ENCODE measurements at regions not wholly inside any gene's neighbourhood (a gene's known extent, or its start where the extent isn't known, plus 50 kb on each side); places are given as distances from the start of the nearest gene placed in this dataset.

DNA sequence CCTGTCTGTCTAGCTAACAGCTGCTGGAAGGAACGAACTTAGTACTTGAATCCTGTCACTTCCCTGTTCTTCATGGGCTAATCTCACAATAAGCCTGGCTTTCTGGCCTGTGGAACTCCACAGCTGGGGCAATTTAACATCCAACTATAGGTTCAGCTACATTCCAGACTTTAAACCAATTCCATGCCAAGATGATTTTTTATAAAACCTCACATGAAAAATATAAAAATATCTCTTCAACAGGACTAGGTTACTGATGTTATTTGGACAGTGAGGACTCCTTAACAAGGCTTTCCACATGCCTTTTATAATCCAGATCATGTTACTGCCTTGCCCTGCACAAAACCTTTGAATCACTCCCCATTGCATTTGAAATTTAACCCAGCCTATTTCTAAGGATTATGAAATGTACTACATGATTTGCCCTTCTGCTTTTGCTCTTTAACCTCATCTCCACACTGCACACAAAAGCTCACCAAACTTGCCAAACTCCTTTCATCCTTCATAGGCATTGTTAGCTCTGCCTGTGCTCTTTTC, 863.2 kb upstream of the CHAC2 start:
- no peaks in the 10 kb centered on the region for H3K27me3 Mint-ChIP-seq

DNA sequence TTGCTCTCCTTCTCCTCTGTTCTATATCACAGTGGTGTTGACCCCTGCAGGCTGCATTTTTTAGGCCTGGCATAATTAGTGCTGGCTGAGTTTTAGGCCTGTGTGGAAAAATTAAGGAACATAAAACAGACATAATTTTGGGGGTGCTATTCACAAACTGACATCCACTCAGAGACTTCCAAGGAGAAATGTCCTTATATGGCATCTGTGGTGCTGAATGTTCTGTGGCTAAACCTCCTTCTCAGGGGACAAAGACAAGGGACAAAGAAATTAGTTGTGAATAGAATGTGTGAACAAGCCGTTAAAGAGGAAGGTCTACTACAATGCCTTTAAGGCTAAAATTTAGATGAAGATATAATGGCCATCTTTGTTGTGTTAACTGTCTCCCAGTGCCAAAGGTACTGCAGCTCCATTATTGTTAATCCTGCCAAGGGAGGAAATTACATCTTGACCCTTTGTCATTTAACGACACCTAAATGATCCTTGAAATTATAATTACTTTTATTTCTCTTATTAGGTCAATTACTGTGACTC, 870.0 kb upstream of the CHAC2 start:
- H3K27me3 Mint-ChIP-seq: no peaks in the 10 kb centered on the region

More for the DNA sequence above, 863.2 kb upstream of the CHAC2 start:
- ATAC-seq (no peak), DNase-seq (no peak)
- Mint-ChIP-seq H3K4me3 (no peak overlapping the region), H3K4me1 (no peaks in the 10 kb centered on the region), H3K27ac (no peak overlapping the region), H3K9me3 (peaks cover 0 to 40% (median 13%) of the 10 kb centered on the region in 9 donors), H3K36me3 (peaks cover 0 to 3% (median 0%) of the 10 kb centered on the region in 3 donors)
- POLR2A ChIA-PET: no interaction called here

DNA sequence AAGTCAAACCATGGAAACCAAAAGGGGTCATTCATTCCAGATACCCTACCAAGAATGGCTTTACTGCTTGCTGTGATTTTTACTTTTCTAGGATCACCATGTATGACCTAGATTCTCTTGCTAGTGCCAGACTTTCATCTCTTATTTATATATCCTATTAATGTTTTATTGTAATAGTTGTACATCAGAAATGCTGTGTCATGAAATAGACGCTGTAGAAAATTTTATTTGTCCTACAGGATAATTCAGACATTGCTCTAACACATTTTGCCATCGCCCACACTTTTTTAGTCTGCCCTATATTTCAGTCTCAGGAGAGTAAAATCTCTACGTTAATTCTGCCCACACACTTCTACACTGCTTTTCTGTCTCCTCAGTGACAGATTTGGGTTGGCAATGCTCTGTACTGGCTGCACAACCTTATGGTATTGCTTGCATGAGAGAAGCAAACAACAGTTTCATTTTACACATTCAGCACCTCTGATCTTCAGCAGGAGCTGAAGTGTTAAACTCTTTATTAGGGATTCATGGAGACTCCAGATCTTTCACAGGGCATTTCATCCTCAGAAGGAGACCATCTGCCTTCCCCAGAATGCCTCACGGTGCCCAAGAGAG, 871.8 kb upstream of the CHAC2 start:
- peaks cover 9 to 46% (median 15%) of the 10 kb centered on the region in 9 donors for H3K9me3 Mint-ChIP-seq
- H3K4me1 Mint-ChIP-seq: no peaks in the 10 kb centered on the region
- H3K27me3 Mint-ChIP-seq: no peaks in the 10 kb centered on the region
- no peak overlapping the region for H3K4me3 Mint-ChIP-seq
- DNase-seq: no peak
- POLR2A ChIA-PET: no interaction called here
- no peak overlapping the region for H3K27ac Mint-ChIP-seq
- peaks cover 0 to 4% (median 0%) of the 10 kb centered on the region in 3 donors for H3K36me3 Mint-ChIP-seq
- no peak for ATAC-seq

More for the DNA sequence above, 870.0 kb upstream of the CHAC2 start:
- POLR2A ChIA-PET: no interaction called here
- H3K9me3 Mint-ChIP-seq: peaks cover 0 to 50% (median 20%) of the 10 kb centered on the region in 9 donors
- no peaks in the 10 kb centered on the region for H3K4me1 Mint-ChIP-seq
- peaks cover 0 to 4% (median 0%) of the 10 kb centered on the region in 3 donors for H3K36me3 Mint-ChIP-seq
- no peak overlapping the region for H3K27ac Mint-ChIP-seq
- no peak overlapping the region for H3K4me3 Mint-ChIP-seq
- DNase-seq (no peak), ATAC-seq (no peak)

DNA sequence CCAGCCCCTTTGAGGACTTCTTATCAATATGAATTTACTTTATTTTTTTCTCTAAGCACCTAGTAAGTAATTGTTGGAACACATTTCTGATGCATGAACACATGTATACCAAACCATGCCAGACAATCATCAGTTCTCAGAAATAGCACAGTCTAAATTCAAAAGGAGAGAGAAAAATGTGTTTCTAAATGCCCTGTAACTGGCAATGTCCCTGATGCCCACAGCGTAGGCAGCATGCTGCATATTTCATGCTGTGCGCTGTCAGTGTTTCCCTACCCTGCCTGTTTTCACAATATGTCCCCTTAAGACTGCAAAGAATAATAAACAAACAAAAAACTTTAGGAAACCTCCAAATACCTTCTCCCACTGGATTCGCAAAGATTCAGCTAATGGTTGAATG, 881.0 kb upstream of the CHAC2 start:
- Mint-ChIP-seq H3K4me1 (no peaks in the 10 kb centered on the region), H3K4me3 (no peak overlapping the region), H3K9me3 (peaks cover 0 to 21% (median 4%) of the 10 kb centered on the region in 9 donors), H3K27ac (no peak overlapping the region), H3K36me3 (no peaks in the 10 kb centered on the region), H3K27me3 (no peaks in the 10 kb centered on the region)
- DNase-seq (no peak), ATAC-seq (no peak)
- POLR2A ChIA-PET: no interaction called here

DNA sequence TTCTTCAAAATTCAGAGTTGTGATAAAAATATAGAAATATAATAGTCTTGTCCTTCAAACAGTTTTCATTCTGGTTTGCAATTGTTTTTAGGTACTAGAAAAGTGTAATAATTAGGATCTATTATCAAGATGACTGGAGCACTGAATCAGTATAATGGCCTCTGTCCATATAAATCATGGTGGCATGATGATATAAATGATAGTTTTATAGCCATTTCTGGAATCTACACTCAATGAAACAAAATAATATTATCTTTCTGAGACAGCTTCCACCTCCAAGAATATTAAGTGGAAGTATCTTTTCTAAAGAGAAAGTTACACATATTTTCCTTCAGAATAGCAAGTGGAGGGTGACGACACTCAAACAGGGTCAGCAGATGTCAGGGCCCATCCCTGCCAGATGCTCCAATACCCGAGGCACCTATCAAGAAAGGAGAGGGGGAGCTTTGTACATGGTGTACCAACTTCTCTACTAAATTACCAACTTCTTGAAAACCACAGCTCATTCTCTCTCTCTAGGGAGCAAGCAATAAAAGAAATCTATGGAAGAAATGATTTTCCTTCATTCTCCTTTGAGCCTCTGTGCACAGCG, 882.7 kb upstream of the CHAC2 start:
- H3K27me3 Mint-ChIP-seq: no peaks in the 10 kb centered on the region
- no peaks in the 10 kb centered on the region for H3K4me1 Mint-ChIP-seq
- POLR2A ChIA-PET: no interaction called here
- peaks cover 0 to 5% (median 0%) of the 10 kb centered on the region in 9 donors for H3K9me3 Mint-ChIP-seq
- no peaks in the 10 kb centered on the region for H3K36me3 Mint-ChIP-seq
- H3K27ac Mint-ChIP-seq: no peak overlapping the region
- H3K4me3 Mint-ChIP-seq: no peak overlapping the region
- no peak for ATAC-seq
- DNase-seq: no peak

DNA sequence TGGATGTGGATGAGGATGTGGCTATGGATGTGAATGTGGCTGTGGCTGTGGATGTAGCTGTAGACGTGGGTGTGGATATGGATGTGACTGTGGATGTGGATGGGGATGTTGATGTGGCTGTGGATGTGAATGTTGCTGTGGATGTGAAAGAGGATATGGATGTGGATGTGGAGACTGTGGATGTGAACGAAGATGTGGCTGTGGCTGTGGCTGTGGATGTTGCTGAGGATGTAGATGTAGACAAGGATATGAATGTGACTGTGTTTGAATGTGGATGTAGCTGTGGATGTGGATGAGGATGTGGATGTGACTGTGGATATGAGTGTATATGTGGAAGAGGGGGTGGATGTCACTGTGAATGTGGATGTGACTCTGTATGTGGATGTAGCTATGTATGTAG, 884.6 kb upstream of the CHAC2 start:
- H3K36me3 Mint-ChIP-seq: no peaks in the 10 kb centered on the region
- no peak overlapping the region for H3K27ac Mint-ChIP-seq
- peaks cover 0 to 5% (median 0%) of the 10 kb centered on the region in 9 donors for H3K9me3 Mint-ChIP-seq
- no peaks in the 10 kb centered on the region for H3K27me3 Mint-ChIP-seq
- DNase-seq (no peak), ATAC-seq (no peak)
- no peaks in the 10 kb centered on the region for H3K4me1 Mint-ChIP-seq
- H3K4me3 Mint-ChIP-seq: no peak overlapping the region
- POLR2A ChIA-PET: no interaction called here

DNA sequence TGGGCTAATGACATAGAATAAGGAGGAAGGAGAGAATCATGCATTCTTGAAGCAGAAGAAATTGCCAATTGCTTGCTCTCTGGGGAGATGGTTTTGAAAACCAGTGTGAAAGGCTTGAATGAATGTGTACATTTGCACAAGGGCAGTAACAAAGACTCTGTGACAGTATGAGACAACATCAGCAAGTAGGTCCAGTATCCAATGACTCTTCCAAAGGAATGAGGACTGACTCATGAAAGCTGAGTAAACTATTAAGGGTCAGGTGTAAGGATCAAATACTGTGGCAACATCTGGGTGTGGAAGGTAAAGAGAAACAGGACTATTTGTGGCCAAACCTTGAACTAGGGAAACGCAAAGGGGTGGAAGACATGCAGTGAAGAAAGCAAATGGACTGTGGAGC, 886.0 kb upstream of the CHAC2 start:
- Mint-ChIP-seq H3K36me3 (no peaks in the 10 kb centered on the region), H3K9me3 (peaks cover 0 to 3% (median 0%) of the 10 kb centered on the region in 9 donors), H3K4me1 (no peaks in the 10 kb centered on the region), H3K4me3 (no peak overlapping the region), H3K27me3 (no peaks in the 10 kb centered on the region), H3K27ac (no peak overlapping the region)
- ATAC-seq (no peak), DNase-seq (no peak)
- POLR2A ChIA-PET: no interaction called here

DNA sequence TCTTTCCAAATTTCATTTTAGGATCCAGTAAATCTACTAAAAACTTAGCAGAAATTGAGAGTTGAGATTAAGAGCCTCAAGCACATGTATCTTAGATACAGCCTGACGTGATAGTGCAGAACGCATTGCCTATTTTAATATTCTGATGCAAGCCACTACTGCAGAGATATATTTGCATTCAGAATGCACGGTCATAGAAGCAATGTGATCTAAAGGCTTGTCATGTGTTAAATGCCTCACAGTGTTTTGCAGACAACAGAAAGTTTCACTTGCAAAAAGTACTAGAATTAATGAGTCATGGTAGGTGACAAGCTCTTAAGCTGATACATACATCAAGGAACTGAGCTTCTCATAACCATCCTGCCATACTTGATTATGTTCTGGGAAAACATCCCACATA, 886.7 kb upstream of the CHAC2 start:
- Mint-ChIP-seq H3K4me1 (no peaks in the 10 kb centered on the region), H3K9me3 (peaks cover 0 to 3% (median 0%) of the 10 kb centered on the region in 9 donors)
- no peak for ATAC-seq

DNA sequence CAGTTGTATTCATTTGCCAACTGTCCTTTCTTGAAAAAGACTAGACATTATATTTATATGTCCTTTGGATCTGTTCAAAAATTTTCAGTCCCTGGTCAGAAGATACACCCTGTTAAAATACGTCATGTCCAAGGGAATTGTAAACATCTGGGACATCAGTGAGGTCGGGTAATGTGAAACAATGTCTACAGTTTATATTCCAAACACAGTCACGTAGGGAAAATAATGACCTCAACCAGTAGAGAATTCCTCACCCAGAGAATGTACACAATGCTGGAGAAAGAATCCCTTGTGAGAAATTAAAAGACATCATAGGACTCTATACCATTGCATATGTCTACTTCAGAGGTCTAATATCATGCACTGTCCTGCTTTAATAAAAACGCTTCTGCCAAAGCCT, 888.0 kb upstream of the CHAC2 start:
- no peaks in the 10 kb centered on the region for H3K4me1 Mint-ChIP-seq
- H3K4me3 Mint-ChIP-seq: no peak overlapping the region
- peaks cover 0 to 3% (median 0%) of the 10 kb centered on the region in 9 donors for H3K9me3 Mint-ChIP-seq
- ATAC-seq (no peak), DNase-seq (no peak)
- no peaks in the 10 kb centered on the region for H3K36me3 Mint-ChIP-seq
- H3K27me3 Mint-ChIP-seq: no peaks in the 10 kb centered on the region
- H3K27ac Mint-ChIP-seq: no peak overlapping the region
- POLR2A ChIA-PET: no interaction called here

More for the DNA sequence above, 886.7 kb upstream of the CHAC2 start:
- Mint-ChIP-seq H3K36me3 (no peaks in the 10 kb centered on the region), H3K4me3 (no peak overlapping the region), H3K27ac (no peak overlapping the region), H3K27me3 (no peaks in the 10 kb centered on the region)
- POLR2A ChIA-PET: no interaction called here
- DNase-seq: no peak

DNA sequence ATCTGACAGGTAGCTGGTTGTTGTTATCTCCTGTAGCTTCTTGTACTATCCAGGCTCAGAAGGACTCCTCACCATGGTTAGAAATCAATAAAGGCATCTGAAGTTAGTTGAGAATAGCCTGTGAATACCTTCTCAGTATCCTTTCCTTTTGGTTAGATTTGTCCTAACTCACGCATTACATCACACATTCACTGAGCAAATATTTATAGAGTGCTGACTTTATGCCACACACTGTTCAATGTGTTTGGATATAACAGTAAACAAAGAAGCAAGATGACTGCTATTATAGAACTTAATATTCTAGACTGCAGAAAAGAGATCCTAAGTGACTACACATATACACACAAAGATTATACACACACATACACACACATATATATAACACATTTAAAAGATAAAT, 889.9 kb upstream of the CHAC2 start:
- DNase-seq (no peak), ATAC-seq (no peak)
- Mint-ChIP-seq H3K27me3 (no peaks in the 10 kb centered on the region), H3K27ac (no peak overlapping the region), H3K9me3 (peaks cover 0 to 3% (median 0%) of the 10 kb centered on the region in 9 donors), H3K36me3 (no peaks in the 10 kb centered on the region), H3K4me3 (no peak overlapping the region), H3K4me1 (no peaks in the 10 kb centered on the region)
- POLR2A ChIA-PET: no interaction called here

DNA sequence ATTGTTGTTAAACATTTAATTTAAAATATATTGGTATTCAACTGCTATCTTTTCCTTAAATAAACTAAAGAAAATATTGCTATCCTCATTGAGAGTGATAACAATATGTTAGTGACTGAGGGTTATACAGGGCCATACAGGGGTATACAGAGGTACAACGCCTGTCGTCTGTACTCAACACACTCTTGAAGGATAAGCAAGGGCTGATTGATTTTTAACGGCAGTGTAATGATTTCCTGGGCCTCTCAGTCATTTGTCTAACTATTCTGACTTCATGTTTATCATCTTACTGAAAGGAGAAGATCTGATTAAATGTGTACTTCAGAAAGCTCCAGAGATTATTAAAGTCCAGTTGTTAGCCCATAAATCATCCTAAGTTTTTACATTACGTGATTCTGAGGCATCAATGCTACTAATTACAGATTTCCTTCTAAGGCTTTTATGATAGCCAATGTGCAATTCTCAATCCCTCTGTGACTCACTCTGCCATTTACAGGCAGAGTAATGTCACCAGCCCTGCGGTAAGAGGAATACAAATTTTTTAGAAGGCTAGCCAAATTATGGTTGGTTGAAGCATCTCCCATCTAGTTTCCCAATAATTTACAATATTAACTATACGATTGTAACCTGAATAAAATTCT, 893.0 kb upstream of the CHAC2 start:
- no peaks in the 10 kb centered on the region for H3K27me3 Mint-ChIP-seq
- no peaks in the 10 kb centered on the region for H3K36me3 Mint-ChIP-seq
- no peak overlapping the region for H3K27ac Mint-ChIP-seq
- H3K4me3 Mint-ChIP-seq: no peak overlapping the region
- peaks cover 0 to 8% (median 0%) of the 10 kb centered on the region in 9 donors for H3K9me3 Mint-ChIP-seq
- POLR2A ChIA-PET: no interaction called here
- ATAC-seq (no peak), DNase-seq (no peak)
- no peaks in the 10 kb centered on the region for H3K4me1 Mint-ChIP-seq

DNA sequence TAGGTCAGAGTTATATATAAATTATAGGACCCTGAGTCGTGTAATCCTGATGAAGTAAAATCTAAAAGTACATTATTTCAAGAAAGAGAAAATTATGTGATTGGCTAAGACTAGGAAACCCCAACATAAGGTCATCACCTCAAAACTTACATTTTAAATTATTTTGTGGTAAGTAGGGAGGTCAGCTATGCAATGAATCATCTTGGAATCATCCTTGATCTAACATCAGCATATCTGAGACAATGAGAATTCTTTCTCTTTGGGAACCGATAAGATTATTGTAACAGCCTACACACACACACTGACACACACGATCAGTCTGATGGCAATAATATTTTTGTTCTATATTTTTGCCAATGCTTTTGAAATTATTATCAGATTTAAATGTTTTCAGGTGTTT, 904.8 kb upstream of the CHAC2 start:
- peaks cover 0 to 6% (median 0%) of the 10 kb centered on the region in 9 donors for H3K9me3 Mint-ChIP-seq
- no peak overlapping the region for H3K27ac Mint-ChIP-seq
- POLR2A ChIA-PET: no interaction called here
- ATAC-seq (no peak), DNase-seq (no peak)
- H3K4me3 Mint-ChIP-seq: no peak overlapping the region
- no peaks in the 10 kb centered on the region for H3K4me1 Mint-ChIP-seq
- no peaks in the 10 kb centered on the region for H3K36me3 Mint-ChIP-seq
- no peaks in the 10 kb centered on the region for H3K27me3 Mint-ChIP-seq

DNA sequence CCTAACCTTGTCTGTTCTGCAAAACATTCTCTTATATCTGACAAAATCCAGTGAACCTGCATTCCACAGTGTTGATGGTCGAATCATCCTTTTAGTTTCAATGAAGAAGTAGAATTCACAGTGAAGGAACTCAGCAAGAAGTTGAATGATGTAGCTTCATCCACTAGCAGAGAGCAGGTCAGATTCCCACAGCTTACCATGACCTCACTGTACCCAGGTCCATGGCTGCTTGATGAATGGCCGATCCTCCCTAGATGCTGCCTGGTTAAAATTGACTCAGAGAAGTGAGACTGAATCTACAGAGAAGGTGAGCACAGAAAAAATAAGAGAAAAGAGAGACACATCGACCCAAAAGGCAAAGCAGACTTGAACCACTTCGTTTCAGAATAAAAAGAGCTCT, 906.0 kb upstream of the CHAC2 start:
- no peaks in the 10 kb centered on the region for H3K27me3 Mint-ChIP-seq
- H3K27ac Mint-ChIP-seq: no peak overlapping the region
- peaks cover 0 to 6% (median 0%) of the 10 kb centered on the region in 9 donors for H3K9me3 Mint-ChIP-seq
- ATAC-seq: no peak
- no peaks in the 10 kb centered on the region for H3K4me1 Mint-ChIP-seq
- no peaks in the 10 kb centered on the region for H3K36me3 Mint-ChIP-seq
- no peak for DNase-seq
- H3K4me3 Mint-ChIP-seq: no peak overlapping the region
- POLR2A ChIA-PET: no interaction called here

All from naive thymus-derived CD8-positive, alpha-beta T cell (primary cell).